VCaP (cell line): ENCODE measurements at regions not wholly inside any gene's neighbourhood (a gene's known extent, or its start where the extent isn't known, plus 50 kb on each side); places are given as distances from the start of the nearest gene placed in this dataset.
A peak's percentile ranks its signal among the peaks of the same experiment; 100 is the strongest.

Experiments used
- H3K27ac ChIP-seq: fragments of 450-650 bp; 2 replicates; pipeline ENCODE4 v1.5.1; 2017
- TF ChIP-seq, protein P1 (sequence below): fragments of 450-650 bp; conservative IDR thresholded peaks from 2 replicates; pipeline ENCODE4 v1.5.1; 2017; ENCODE audit warnings: mild to moderate bottlenecking, moderate library complexity

DNA sequence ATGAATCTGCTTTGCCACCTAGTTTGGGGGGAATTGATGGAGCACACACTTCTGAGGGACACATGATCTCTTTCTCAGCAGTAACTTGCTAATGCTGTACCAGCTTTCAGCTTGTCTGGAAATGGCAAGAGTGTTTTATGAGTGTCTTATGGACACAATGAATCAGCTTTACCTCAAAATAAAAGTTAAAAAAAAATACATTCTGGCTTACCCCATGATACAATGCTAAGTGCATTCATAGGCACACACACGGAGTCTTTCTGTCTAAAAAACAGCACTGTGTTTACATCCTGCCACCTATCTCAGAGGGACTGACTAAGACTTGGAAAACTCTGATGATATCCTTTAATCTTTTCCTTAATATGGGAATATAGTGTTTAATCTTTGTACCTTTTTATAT is 455.5 kb upstream of the ADAMTS5 start:
- TF ChIP-seq, protein P1, sequence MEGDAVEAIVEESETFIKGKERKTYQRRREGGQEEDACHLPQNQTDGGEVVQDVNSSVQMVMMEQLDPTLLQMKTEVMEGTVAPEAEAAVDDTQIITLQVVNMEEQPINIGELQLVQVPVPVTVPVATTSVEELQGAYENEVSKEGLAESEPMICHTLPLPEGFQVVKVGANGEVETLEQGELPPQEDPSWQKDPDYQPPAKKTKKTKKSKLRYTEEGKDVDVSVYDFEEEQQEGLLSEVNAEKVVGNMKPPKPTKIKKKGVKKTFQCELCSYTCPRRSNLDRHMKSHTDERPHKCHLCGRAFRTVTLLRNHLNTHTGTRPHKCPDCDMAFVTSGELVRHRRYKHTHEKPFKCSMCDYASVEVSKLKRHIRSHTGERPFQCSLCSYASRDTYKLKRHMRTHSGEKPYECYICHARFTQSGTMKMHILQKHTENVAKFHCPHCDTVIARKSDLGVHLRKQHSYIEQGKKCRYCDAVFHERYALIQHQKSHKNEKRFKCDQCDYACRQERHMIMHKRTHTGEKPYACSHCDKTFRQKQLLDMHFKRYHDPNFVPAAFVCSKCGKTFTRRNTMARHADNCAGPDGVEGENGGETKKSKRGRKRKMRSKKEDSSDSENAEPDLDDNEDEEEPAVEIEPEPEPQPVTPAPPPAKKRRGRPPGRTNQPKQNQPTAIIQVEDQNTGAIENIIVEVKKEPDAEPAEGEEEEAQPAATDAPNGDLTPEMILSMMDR = no peak

GRCh38 chr21:27421654-27422053 is 454.8 kb upstream of the ADAMTS5 start:
- H3K27ac ChIP-seq = no peak overlapping the region

More for the DNA sequence above, 455.5 kb upstream of the ADAMTS5 start:
- 0 out of 2 replicates have a peak overlapping the region, but pooled peaks have one; percentile 6 for H3K27ac ChIP-seq

GRCh38 chr21:27419153-27419552 is 452.3 kb upstream of the ADAMTS5 start:
- no peak overlapping the region for H3K27ac ChIP-seq
- TF ChIP-seq, protein P1 = no peak

More at GRCh38 chr21:27421654-27422053, 454.8 kb upstream of the ADAMTS5 start:
- TF ChIP-seq, protein P1 = no peak

- no peak overlapping the region for H3K27ac ChIP-seq
- TF ChIP-seq, protein P1 = no peak
These were observed 451.5 kb upstream of the ADAMTS5 start for GRCh38 chr21:27418346-27418745.

GRCh38 chr21:27412530-27412929 is 445.6 kb upstream of the ADAMTS5 start:
- peak overlapping the region; percentile 63 for H3K27ac ChIP-seq
- TF ChIP-seq, protein P1 = no peak

DNA sequence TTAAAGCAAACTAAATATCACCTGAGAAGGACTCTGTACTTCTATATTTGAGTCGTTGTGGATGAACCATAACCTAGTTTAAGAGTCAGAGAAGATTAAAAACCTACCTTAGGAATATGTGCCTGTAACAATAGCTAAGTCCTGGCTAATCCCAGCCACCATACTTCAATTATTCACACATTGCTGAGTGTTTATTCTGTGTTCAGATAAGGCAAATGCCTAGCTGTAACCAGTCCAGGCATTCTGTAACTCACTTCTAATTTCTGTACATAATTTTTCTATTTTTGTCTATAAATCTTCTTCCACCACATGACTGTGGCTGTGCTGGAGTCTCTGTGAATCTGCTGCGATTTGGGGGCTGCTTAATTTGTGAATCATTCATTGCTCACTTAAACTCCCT is 441.9 kb upstream of the ADAMTS5 start:
- TF ChIP-seq, protein P1 = no peak

GRCh38 chr21:27407271-27407670 is 440.4 kb upstream of the ADAMTS5 start:
- no peak overlapping the region for H3K27ac ChIP-seq
- TF ChIP-seq, protein P1 = no peak

More for the DNA sequence above, 441.9 kb upstream of the ADAMTS5 start:
- H3K27ac ChIP-seq = no peak overlapping the region
